DOHH2 (cell line): ENCODE measurements at regions not wholly inside any gene's neighbourhood (a gene's known extent, or its start where the extent isn't known, plus 50 kb on each side); places are given as distances from the start of the nearest gene placed in this dataset.

Source experiments
- EZH2phosphoT487 ChIP-seq: fragments of 200-600 bp; sonication (generic); IDR thresholded peaks from 2 replicates; pipeline ENCODE4 v1.6.1; 2017; ENCODE audit warnings: borderline replicate concordance, mild to moderate bottlenecking, antibody characterized with exemption, low read length, moderate library complexity, mixed read lengths
- TF ChIP-seq, protein P1 (sequence below): fragments of 200-600 bp; sonication (generic); IDR thresholded peaks from one replicate; pipeline ENCODE4 v1.5.1; 2014; ENCODE audit warnings: antibody characterized with exemption, mild to moderate bottlenecking, low read depth, low read length; ENCODE audit not compliant: poor library complexity, severe bottlenecking

DNA sequence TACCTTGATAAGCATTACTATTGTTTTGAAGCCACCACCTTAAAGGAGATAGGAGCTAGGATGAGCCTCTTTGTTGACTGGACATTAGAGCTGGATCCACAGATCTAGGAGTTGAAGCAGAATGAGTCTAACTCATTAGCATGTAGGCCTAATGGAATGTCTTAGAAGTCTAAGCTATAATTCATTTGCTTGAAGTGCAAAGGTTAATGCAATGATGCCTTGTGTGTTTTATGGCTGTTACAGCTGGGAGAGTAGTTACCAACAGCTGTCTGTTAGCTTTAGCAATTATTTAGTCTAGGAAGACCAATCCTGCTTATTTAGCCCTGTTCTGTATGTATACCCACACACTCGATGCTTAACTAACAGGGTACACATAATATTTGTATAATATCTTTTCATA, 419.3 kb downstream of the TUSC7 start:
- TF ChIP-seq, protein P1, sequence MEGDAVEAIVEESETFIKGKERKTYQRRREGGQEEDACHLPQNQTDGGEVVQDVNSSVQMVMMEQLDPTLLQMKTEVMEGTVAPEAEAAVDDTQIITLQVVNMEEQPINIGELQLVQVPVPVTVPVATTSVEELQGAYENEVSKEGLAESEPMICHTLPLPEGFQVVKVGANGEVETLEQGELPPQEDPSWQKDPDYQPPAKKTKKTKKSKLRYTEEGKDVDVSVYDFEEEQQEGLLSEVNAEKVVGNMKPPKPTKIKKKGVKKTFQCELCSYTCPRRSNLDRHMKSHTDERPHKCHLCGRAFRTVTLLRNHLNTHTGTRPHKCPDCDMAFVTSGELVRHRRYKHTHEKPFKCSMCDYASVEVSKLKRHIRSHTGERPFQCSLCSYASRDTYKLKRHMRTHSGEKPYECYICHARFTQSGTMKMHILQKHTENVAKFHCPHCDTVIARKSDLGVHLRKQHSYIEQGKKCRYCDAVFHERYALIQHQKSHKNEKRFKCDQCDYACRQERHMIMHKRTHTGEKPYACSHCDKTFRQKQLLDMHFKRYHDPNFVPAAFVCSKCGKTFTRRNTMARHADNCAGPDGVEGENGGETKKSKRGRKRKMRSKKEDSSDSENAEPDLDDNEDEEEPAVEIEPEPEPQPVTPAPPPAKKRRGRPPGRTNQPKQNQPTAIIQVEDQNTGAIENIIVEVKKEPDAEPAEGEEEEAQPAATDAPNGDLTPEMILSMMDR: no peak
- no peak for TF ChIP-seq EZH2phosphoT487
